ENCODE measurements at regions not wholly inside any gene's neighbourhood (a gene's known extent, or its start where the extent isn't known, plus 50 kb on each side); places are given as distances from the start of the nearest gene placed in this dataset.

DNA sequence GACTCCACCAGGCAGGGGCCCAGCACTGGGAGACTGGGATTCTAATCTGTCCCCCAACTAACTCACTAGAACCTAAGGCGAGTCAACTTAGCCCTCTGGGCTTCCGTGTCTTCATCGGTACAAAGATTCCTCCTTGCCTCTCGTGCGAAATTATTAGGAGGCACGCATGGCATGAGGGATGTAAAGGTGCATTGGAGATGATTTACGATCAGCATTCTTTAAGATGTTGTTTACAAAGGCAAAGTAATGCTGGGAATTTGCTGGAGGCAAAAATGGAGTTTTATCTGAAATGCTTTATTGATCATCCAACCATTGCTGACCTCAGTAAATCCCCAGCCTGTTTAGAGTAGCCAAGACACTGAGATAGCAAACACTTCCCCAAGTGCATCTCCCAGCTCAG lies 171.8 kb upstream of the KLHL29 start:
- in situ Hi-C loops (cut with HindIII; ENCODE audit: extremely low pct_ligation_motif_present, low pct_unique_long_range_greater_than_20kb), result no loop called here
- H3K4me2 ChIP-seq (ENCODE audit: low read depth, low read length), result no peak overlapping the region
- ATAC-seq (no peak), DNase-seq (ENCODE audit: low spot score) (no peak), FAIRE-seq (no peak)
- no peaks in the 10 kb centered on the region for H3K27me3 ChIP-seq (ENCODE audit: control insufficient read depth in 1 of 2, insufficient read depth in 2 of 2, low read length in 2 of 2)
- ChIA-PET CTCF (ENCODE audit: low intra/inter-chr PET ratio, low total read pairs) (no interaction called here), POLR2A (no interaction called here)
- H3K4me3 ChIP-seq (replicated peaks in 1 of 3; ENCODE audit: insufficient read depth in 1 of 3, low read depth in 2 of 3, low read length in 3 of 3), result no peak overlapping the region
- TF ChIP-seq ZNF232 (CRISPR knock-in tag; IDR thresholded peaks at IDR 0.05; ENCODE audit: borderline replicate concordance) (no peak), RBFOX2 (IDR thresholded peaks at IDR 0.05; ENCODE audit: low read depth, low read length) (no peak), ZNF121 (CRISPR knock-in tag; IDR thresholded peaks at IDR 0.05) (no peak)
- TF ChIP-seq, protein P1, sequence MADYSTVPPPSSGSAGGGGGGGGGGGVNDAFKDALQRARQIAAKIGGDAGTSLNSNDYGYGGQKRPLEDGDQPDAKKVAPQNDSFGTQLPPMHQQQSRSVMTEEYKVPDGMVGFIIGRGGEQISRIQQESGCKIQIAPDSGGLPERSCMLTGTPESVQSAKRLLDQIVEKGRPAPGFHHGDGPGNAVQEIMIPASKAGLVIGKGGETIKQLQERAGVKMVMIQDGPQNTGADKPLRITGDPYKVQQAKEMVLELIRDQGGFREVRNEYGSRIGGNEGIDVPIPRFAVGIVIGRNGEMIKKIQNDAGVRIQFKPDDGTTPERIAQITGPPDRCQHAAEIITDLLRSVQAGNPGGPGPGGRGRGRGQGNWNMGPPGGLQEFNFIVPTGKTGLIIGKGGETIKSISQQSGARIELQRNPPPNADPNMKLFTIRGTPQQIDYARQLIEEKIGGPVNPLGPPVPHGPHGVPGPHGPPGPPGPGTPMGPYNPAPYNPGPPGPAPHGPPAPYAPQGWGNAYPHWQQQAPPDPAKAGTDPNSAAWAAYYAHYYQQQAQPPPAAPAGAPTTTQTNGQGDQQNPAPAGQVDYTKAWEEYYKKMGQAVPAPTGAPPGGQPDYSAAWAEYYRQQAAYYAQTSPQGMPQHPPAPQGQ (CRISPR knock-in tag; IDR thresholded peaks at IDR 0.05; ENCODE audit: borderline replicate concordance), result no peak
- no TSS peak for BruUV-seq (replicated peaks)
- H3K9me3 ChIP-seq (ENCODE audit: low read length), result no peaks in the 10 kb centered on the region
- no peaks in the 10 kb centered on the region for H3K79me2 ChIP-seq (ENCODE audit: insufficient read depth, low read length)
- no peak overlapping the region for H3K27ac ChIP-seq (ENCODE audit: extremely low read length, insufficient read depth, low read length)
- H3K36me3 ChIP-seq (replicated peaks in 1 of 2; ENCODE audit: control insufficient read depth in 1 of 2, insufficient read depth in 2 of 2, low read length in 2 of 2), result no peaks in the 10 kb centered on the region
- H3K9ac ChIP-seq (ENCODE audit: insufficient read depth, low read depth, low read length), result no peak overlapping the region
- intact Hi-C loops (cut with micrococcal nuclease; ENCODE audit: unreplicated experiment), result no loop called here
- no peak overlapping the region for H2AFZ ChIP-seq (ENCODE audit: low read length)
- 58% methylated on average over 7 of the region's 7 CpGs for WGBS (ENCODE audit: low lambda C conversion rate)
- H3K4me1 ChIP-seq (ENCODE audit: insufficient read depth, low read length), result peaks cover 14% of the 10 kb centered on the region
- H4K20me1 ChIP-seq (ENCODE audit: insufficient read depth, low read length), result no peaks in the 10 kb centered on the region

DNA sequence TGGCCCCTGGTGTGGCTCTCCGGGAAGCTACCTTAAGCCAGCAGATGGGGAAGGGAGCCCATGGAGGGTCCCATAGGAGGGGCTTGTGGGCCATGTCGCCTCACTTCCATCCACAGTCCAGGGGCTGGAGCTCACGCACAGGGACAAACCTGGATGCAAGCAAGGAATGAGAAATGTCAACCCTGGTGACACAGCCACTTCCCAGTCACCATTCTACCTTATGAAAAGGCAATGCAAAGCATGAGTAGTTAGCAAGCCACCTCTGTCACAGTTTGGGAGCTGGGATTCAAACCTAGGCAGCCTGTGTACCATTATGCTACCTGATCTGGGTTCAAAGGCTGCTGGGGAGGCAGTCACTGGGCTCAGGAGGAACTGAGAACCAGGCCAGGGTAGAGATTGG lies 170.0 kb upstream of the KLHL29 start:
- Histone ChIP-seq H2AFZ (ENCODE audit: low read length) (no peak overlapping the region), H3K27ac (ENCODE audit: extremely low read length, insufficient read depth, low read length) (no peak overlapping the region), H3K9ac (ENCODE audit: insufficient read depth, low read depth, low read length) (no peak overlapping the region), H3K36me3 (replicated peaks in 1 of 2; ENCODE audit: control insufficient read depth in 1 of 2, insufficient read depth in 2 of 2, low read length in 2 of 2) (no peaks in the 10 kb centered on the region), H3K4me2 (ENCODE audit: low read depth, low read length) (no peak overlapping the region), H3K79me2 (ENCODE audit: insufficient read depth, low read length) (no peaks in the 10 kb centered on the region), H4K20me1 (ENCODE audit: insufficient read depth, low read length) (no peaks in the 10 kb centered on the region), H3K4me3 (replicated peaks in 1 of 3; ENCODE audit: insufficient read depth in 1 of 3, low read depth in 2 of 3, low read length in 3 of 3) (no peak overlapping the region), H3K9me3 (ENCODE audit: low read length) (no peaks in the 10 kb centered on the region), H3K27me3 (ENCODE audit: control insufficient read depth in 1 of 2, insufficient read depth in 2 of 2, low read length in 2 of 2) (no peaks in the 10 kb centered on the region), H3K4me1 (ENCODE audit: insufficient read depth, low read length) (no peaks in the 10 kb centered on the region)
- in situ Hi-C loops (cut with HindIII; ENCODE audit: extremely low pct_ligation_motif_present, low pct_unique_long_range_greater_than_20kb) (no loop called here), intact Hi-C loops (cut with micrococcal nuclease; ENCODE audit: unreplicated experiment) (no loop called here)
- POLR2A ChIA-PET, result no interaction called here
- BruUV-seq (replicated peaks), result no TSS peak
- DNase-seq (ENCODE audit: low spot score) (no peak), ATAC-seq (no peak), FAIRE-seq (no peak)
- 83% methylated on average over 2 of the region's 3 CpGs for WGBS (ENCODE audit: low lambda C conversion rate)
- CTCF ChIA-PET (ENCODE audit: low intra/inter-chr PET ratio, low total read pairs), result no interaction called here
- TF ChIP-seq, protein P2, sequence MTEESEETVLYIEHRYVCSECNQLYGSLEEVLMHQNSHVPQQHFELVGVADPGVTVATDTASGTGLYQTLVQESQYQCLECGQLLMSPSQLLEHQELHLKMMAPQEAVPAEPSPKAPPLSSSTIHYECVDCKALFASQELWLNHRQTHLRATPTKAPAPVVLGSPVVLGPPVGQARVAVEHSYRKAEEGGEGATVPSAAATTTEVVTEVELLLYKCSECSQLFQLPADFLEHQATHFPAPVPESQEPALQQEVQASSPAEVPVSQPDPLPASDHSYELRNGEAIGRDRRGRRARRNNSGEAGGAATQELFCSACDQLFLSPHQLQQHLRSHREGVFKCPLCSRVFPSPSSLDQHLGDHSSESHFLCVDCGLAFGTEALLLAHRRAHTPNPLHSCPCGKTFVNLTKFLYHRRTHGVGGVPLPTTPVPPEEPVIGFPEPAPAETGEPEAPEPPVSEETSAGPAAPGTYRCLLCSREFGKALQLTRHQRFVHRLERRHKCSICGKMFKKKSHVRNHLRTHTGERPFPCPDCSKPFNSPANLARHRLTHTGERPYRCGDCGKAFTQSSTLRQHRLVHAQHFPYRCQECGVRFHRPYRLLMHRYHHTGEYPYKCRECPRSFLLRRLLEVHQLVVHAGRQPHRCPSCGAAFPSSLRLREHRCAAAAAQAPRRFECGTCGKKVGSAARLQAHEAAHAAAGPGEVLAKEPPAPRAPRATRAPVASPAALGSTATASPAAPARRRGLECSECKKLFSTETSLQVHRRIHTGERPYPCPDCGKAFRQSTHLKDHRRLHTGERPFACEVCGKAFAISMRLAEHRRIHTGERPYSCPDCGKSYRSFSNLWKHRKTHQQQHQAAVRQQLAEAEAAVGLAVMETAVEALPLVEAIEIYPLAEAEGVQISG (CRISPR knock-in tag; IDR thresholded peaks at IDR 0.05), result no peak
- TF ChIP-seq FOXJ3 (CRISPR knock-in tag; IDR thresholded peaks at IDR 0.05; ENCODE audit: borderline replicate concordance), result no peak
- TF ChIP-seq FOXP1 (IDR thresholded peaks at IDR 0.05), result no peak
- TF ChIP-seq FOXP1 (CRISPR knock-in tag; IDR thresholded peaks at IDR 0.05), result no peak
- TF ChIP-seq MAF1 (CRISPR knock-in tag; IDR thresholded peaks at IDR 0.05; ENCODE audit: borderline replicate concordance), result no peak
- TF ChIP-seq BORCS8-MEF2B (CRISPR knock-in tag; IDR thresholded peaks at IDR 0.05), result no peak
- no peak for TF ChIP-seq SMAD3 (CRISPR knock-in tag; IDR thresholded peaks at IDR 0.05)
- no peak for TF ChIP-seq MTF2 (CRISPR knock-in tag; IDR thresholded peaks at IDR 0.05; ENCODE audit: borderline replicate concordance)
- no peak for TF ChIP-seq ZFP41 (CRISPR knock-in tag; IDR thresholded peaks at IDR 0.05; ENCODE audit: borderline replicate concordance)
- TF ChIP-seq ZNF678 (CRISPR knock-in tag; IDR thresholded peaks at IDR 0.05), result no peak
- TF ChIP-seq, protein P3, sequence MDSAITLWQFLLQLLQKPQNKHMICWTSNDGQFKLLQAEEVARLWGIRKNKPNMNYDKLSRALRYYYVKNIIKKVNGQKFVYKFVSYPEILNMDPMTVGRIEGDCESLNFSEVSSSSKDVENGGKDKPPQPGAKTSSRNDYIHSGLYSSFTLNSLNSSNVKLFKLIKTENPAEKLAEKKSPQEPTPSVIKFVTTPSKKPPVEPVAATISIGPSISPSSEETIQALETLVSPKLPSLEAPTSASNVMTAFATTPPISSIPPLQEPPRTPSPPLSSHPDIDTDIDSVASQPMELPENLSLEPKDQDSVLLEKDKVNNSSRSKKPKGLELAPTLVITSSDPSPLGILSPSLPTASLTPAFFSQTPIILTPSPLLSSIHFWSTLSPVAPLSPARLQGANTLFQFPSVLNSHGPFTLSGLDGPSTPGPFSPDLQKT (CRISPR knock-in tag; IDR thresholded peaks at IDR 0.05; ENCODE audit: borderline replicate concordance), result no peak
- no peak for TF ChIP-seq SNRNP70 (IDR thresholded peaks at IDR 0.05; ENCODE audit: low read depth, low read length)

Data from HepG2 (cell line).